ENCODE measurements at regions not wholly inside any gene's neighbourhood (a gene's known extent, or its start where the extent isn't known, plus 50 kb on each side); places are given as distances from the start of the nearest gene placed in this dataset.

GRCh38 chr4:3688018-3688998 lies 77.9 kb upstream of the ADRA2C start:
- Histone ChIP-seq H3K27ac (ENCODE audit: low read depth in 1 of 2, low read length in 1 of 2) (no peak overlapping the region), H3K4me1 (ENCODE audit: control insufficient read depth in 5 of 5, insufficient read depth in 5 of 5, low read length in 5 of 5) (peaks cover 0 to 3% (median 0%) of the 10 kb centered on the region in 5 donors), H3K27me3 (ENCODE audit: control insufficient read depth in 3 of 3, insufficient read depth in 3 of 3, low read length in 2 of 3) (peaks cover 0 to 9% (median 4%) of the 10 kb centered on the region in 3 donors), H3K4me3 (no peak overlapping the region), H3K9me3 (ENCODE audit: control insufficient read depth in 4 of 4, insufficient read depth in 3 of 4, low read length in 3 of 4) (no peaks in the 10 kb centered on the region), H3K9ac (ENCODE audit: insufficient read depth in 1 of 2, low read length in 2 of 2) (no peak overlapping the region), H3K36me3 (ENCODE audit: control insufficient read depth in 4 of 4, insufficient read depth in 4 of 4, low read length in 4 of 4) (no peaks in the 10 kb centered on the region)
- DNase-seq, result no peak
- TF ChIP-seq CTCF (IDR thresholded peaks at IDR 0.05; ENCODE audit: control extremely low read depth, extremely low read depth), result no peak
- ATAC-seq (ENCODE audit: insufficient read depth, low FRiP score), result no peak
- 90 to 95% methylated on average over 24 of the region's 24 CpGs for WGBS, 2 donors

GRCh38 chr4:3687538-3687937 lies 78.6 kb upstream of the ADRA2C start:
- H3K27me3 ChIP-seq (ENCODE audit: control insufficient read depth in 3 of 3, insufficient read depth in 3 of 3, low read length in 2 of 3), result peaks cover 0 to 8% (median 0%) of the 10 kb centered on the region in 3 donors
- H3K9ac ChIP-seq (ENCODE audit: insufficient read depth in 1 of 2, low read length in 2 of 2), result no peak overlapping the region
- ATAC-seq (ENCODE audit: insufficient read depth, low FRiP score) (no peak), DNase-seq (no peak)
- H3K4me1 ChIP-seq (ENCODE audit: control insufficient read depth in 5 of 5, insufficient read depth in 5 of 5, low read length in 5 of 5), result peaks cover 0 to 3% (median 0%) of the 10 kb centered on the region in 5 donors
- 90 to 96% methylated on average over 13 of the region's 13 CpGs for WGBS, 2 donors
- H3K36me3 ChIP-seq (ENCODE audit: control insufficient read depth in 4 of 4, insufficient read depth in 4 of 4, low read length in 4 of 4), result no peaks in the 10 kb centered on the region
- TF ChIP-seq CTCF (IDR thresholded peaks at IDR 0.05; ENCODE audit: control extremely low read depth, extremely low read depth), result no peak
- no peak overlapping the region for H3K27ac ChIP-seq (ENCODE audit: low read depth in 1 of 2, low read length in 1 of 2)
- no peaks in the 10 kb centered on the region for H3K9me3 ChIP-seq (ENCODE audit: control insufficient read depth in 4 of 4, insufficient read depth in 3 of 4, low read length in 3 of 4)
- H3K4me3 ChIP-seq, result no peak overlapping the region

- Histone ChIP-seq H3K9ac (ENCODE audit: insufficient read depth in 1 of 2, low read length in 2 of 2) (no peak overlapping the region), H3K27ac (ENCODE audit: low read depth in 1 of 2, low read length in 1 of 2) (no peak overlapping the region), H3K4me3 (no peak overlapping the region), H3K27me3 (ENCODE audit: control insufficient read depth in 3 of 3, insufficient read depth in 3 of 3, low read length in 2 of 3) (peaks cover 0 to 8% (median 0%) of the 10 kb centered on the region in 3 donors), H3K4me1 (ENCODE audit: control insufficient read depth in 5 of 5, insufficient read depth in 5 of 5, low read length in 5 of 5) (peaks cover 0 to 3% (median 0%) of the 10 kb centered on the region in 5 donors), H3K9me3 (ENCODE audit: control insufficient read depth in 4 of 4, insufficient read depth in 3 of 4, low read length in 3 of 4) (no peaks in the 10 kb centered on the region), H3K36me3 (ENCODE audit: control insufficient read depth in 4 of 4, insufficient read depth in 4 of 4, low read length in 4 of 4) (no peaks in the 10 kb centered on the region)
- WGBS, 2 donors, result 83 to 84% methylated on average over 8 of the region's 8 CpGs
- ATAC-seq (ENCODE audit: insufficient read depth, low FRiP score), result no peak
- no peak for TF ChIP-seq CTCF (IDR thresholded peaks at IDR 0.05; ENCODE audit: control extremely low read depth, extremely low read depth)
- DNase-seq, result no peak
Measured at GRCh38 chr4:3686753-3687152, 79.4 kb upstream of the ADRA2C start.
